ENCODE measurements at regions not wholly inside any gene's neighbourhood (a gene's known extent, or its start where the extent isn't known, plus 50 kb on each side); places are given as distances from the start of the nearest gene placed in this dataset.

DNA sequence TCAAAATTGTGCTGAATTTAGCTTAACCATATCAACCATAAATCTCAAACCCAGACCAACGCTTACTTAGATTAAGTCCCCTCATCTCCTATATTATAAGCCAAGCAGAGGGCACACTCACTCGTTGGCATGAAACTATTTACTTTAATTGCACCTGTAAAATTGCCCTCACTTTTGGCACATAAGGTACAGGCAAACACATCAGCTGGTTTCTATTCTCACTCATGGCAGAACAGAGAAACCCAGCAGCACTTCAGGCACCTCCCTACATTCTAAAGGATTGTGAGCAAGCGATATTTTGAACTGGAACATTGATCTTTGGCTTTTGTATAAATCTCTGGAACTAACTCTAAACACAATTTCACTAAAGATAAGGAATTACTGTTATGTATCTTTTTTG, 845.6 kb upstream of the CDH6 start:
- TF ChIP-seq, protein P1, sequence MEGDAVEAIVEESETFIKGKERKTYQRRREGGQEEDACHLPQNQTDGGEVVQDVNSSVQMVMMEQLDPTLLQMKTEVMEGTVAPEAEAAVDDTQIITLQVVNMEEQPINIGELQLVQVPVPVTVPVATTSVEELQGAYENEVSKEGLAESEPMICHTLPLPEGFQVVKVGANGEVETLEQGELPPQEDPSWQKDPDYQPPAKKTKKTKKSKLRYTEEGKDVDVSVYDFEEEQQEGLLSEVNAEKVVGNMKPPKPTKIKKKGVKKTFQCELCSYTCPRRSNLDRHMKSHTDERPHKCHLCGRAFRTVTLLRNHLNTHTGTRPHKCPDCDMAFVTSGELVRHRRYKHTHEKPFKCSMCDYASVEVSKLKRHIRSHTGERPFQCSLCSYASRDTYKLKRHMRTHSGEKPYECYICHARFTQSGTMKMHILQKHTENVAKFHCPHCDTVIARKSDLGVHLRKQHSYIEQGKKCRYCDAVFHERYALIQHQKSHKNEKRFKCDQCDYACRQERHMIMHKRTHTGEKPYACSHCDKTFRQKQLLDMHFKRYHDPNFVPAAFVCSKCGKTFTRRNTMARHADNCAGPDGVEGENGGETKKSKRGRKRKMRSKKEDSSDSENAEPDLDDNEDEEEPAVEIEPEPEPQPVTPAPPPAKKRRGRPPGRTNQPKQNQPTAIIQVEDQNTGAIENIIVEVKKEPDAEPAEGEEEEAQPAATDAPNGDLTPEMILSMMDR (conservative IDR thresholded peaks at IDR 0.05 in 1 of 2, IDR thresholded peaks at IDR 0.05 in 1 of 2; ENCODE audit: low read depth in 1 of 2, low read length in 2 of 2): no peak
- no peak for TF ChIP-seq EZH2 (IDR thresholded peaks at IDR 0.05; ENCODE audit: low read length, missing control alignments)

Measured in fibroblast of lung (primary cell).